ENCODE measurements at regions not wholly inside any gene's neighbourhood (a gene's known extent, or its start where the extent isn't known, plus 50 kb on each side); places are given as distances from the start of the nearest gene placed in this dataset.

DNA sequence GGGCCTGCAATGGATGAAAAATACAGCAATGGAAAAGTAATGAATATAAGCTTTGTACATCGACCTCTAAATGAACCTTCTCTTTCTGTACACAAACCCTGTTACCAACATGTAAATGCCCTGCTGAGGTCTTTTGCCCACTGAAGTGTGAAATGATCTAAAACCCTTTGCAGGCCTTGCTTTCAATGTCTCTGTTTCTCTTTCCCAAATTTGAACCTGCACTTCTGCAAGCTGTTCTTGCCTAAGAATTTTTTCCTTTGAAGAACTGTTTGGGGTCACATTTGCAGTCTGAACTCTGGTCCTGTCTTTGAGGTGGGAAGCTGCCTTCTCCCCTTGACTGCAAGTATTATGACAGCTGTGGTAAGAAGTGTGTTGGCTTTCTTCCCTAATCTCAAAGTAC is 1237.1 kb downstream of the FAM181B start:
- Histone ChIP-seq H3K4me3 (no peak overlapping the region), H3K4me1 (ENCODE audit: insufficient read depth) (no peaks in the 10 kb centered on the region), H3K27me3 (no peaks in the 10 kb centered on the region), H3K9me3 (no peaks in the 10 kb centered on the region), H3K36me3 (no peaks in the 10 kb centered on the region), H3K27ac (no peak overlapping the region)
- TF ChIP-seq EP300 (IDR thresholded peaks at IDR 0.05), result no peak
- TF ChIP-seq, protein P1, sequence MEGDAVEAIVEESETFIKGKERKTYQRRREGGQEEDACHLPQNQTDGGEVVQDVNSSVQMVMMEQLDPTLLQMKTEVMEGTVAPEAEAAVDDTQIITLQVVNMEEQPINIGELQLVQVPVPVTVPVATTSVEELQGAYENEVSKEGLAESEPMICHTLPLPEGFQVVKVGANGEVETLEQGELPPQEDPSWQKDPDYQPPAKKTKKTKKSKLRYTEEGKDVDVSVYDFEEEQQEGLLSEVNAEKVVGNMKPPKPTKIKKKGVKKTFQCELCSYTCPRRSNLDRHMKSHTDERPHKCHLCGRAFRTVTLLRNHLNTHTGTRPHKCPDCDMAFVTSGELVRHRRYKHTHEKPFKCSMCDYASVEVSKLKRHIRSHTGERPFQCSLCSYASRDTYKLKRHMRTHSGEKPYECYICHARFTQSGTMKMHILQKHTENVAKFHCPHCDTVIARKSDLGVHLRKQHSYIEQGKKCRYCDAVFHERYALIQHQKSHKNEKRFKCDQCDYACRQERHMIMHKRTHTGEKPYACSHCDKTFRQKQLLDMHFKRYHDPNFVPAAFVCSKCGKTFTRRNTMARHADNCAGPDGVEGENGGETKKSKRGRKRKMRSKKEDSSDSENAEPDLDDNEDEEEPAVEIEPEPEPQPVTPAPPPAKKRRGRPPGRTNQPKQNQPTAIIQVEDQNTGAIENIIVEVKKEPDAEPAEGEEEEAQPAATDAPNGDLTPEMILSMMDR (IDR thresholded peaks at IDR 0.05), result no peak
- TF ChIP-seq POLR2A (IDR thresholded peaks at IDR 0.05), result no peak
- no peak for DNase-seq
- intact Hi-C loops (cut with DNase I), result no loop called here
- 71 to 80% (median 73%) methylated on average over 1 of the region's 1 CpG for WGBS, 3 donors

DNA sequence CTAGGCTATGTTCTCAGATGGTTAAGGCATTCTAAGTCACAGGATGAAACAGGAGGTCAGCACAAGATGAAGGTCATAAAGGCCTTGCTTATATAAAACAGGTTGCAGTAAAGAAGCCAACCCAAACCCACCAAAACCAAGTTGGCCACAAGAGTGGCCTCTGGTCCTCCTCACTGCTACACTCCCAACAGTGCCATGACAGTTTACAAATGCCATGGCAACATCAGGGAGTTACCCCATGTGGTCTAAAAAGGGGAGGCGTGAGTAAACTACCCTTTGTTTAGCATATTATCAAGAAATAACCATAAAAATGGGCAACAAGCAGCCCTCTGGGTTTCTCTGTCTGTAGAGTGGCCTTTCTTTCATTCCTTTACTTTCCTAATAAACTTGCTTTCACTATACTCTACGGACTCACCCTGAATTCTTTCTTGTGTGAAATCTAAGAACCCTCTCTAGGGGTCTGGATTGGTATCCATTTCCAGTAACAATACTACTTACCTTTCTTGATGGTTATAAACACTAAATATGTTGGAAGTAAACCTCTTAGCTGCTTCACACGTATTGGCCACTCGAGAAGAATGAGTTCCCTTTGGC is 1237.9 kb downstream of the FAM181B start:
- no peak overlapping the region for H3K27ac ChIP-seq
- no peaks in the 10 kb centered on the region for H3K9me3 ChIP-seq
- H3K4me1 ChIP-seq (ENCODE audit: insufficient read depth), result no peaks in the 10 kb centered on the region
- no peak overlapping the region for H3K4me3 ChIP-seq
- TF ChIP-seq, protein P1 (IDR thresholded peaks at IDR 0.05), result no peak
- no peak for TF ChIP-seq POLR2A (IDR thresholded peaks at IDR 0.05)
- TF ChIP-seq EP300 (IDR thresholded peaks at IDR 0.05), result no peak
- H3K27me3 ChIP-seq, result no peaks in the 10 kb centered on the region
- no peaks in the 10 kb centered on the region for H3K36me3 ChIP-seq
- DNase-seq, result no peak
- intact Hi-C loops (cut with DNase I), result no loop called here
- 86 to 93% (median 90%) methylated on average over 4 of the region's 4 CpGs for WGBS, 3 donors

DNA sequence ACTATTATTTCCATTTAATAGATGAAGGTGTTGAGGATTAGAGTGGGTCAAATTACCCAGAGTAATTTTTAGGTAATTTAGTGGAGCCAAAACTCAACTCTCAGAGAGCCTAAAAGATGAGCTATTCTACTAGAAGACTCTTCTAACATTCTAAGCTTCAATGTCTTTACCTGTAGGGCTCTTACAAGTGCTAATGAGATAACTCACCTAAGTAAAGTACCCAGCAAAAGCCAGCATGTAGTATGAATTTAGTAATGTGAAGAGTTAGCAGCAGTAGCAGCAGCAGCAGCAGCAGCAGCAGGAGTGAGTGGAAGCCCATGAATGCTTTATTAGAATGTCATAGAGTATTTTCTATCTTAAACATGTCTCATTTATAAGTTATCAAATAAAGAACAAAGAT is 1239.2 kb downstream of the FAM181B start:
- no peaks in the 10 kb centered on the region for H3K9me3 ChIP-seq
- DNase-seq, result no peak
- TF ChIP-seq, protein P1 (IDR thresholded peaks at IDR 0.05), result no peak
- no peak for TF ChIP-seq POLR2A (IDR thresholded peaks at IDR 0.05)
- TF ChIP-seq EP300 (IDR thresholded peaks at IDR 0.05), result no peak

DNA sequence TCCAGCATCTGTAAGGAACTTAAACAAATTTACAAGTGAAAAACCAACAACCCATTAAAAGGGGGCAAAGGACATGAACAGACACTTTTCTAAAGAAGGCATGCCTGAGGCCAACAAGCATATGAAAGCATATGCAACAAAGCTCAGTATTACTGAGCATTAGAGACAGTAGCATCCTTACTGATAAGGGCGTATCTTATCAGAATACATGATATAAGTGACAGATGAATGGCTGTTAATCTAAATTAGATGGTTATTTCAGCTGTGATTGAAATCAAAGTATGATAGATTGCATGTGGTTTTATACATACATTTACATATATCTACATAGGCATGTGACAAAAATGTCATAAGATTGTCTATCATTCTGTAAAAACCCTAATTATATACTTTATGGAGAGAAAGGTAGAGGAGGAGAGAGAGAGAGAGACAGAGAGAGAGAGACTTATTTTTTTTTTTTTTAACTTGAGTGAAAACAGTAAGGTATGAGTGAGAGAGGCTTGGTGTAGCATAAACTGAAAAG is 1240.7 kb downstream of the FAM181B start:
- 63 to 82% (median 80%) methylated on average over 1 of the region's 1 CpG for WGBS, 3 donors
- intact Hi-C loops (cut with DNase I), result no loop called here
- TF ChIP-seq, protein P1 (IDR thresholded peaks at IDR 0.05), result no peak
- no peak for TF ChIP-seq EP300 (IDR thresholded peaks at IDR 0.05)
- no peak for TF ChIP-seq POLR2A (IDR thresholded peaks at IDR 0.05)

More for the DNA sequence above, 1239.2 kb downstream of the FAM181B start:
- no peak overlapping the region for H3K4me3 ChIP-seq
- intact Hi-C loops (cut with DNase I), result no loop called here
- no peaks in the 10 kb centered on the region for H3K36me3 ChIP-seq
- H3K4me1 ChIP-seq (ENCODE audit: insufficient read depth), result no peaks in the 10 kb centered on the region
- no peaks in the 10 kb centered on the region for H3K27me3 ChIP-seq
- no peak overlapping the region for H3K27ac ChIP-seq

More for the DNA sequence above, 1240.7 kb downstream of the FAM181B start:
- Histone ChIP-seq H3K9me3 (no peaks in the 10 kb centered on the region), H3K4me3 (no peak overlapping the region), H3K27ac (no peak overlapping the region), H3K4me1 (ENCODE audit: insufficient read depth) (no peaks in the 10 kb centered on the region), H3K27me3 (no peaks in the 10 kb centered on the region), H3K36me3 (no peaks in the 10 kb centered on the region)
- no peak for DNase-seq
